ENCODE measurements at regions not wholly inside any gene's neighbourhood (a gene's known extent, or its start where the extent isn't known, plus 50 kb on each side); places are given as distances from the start of the nearest gene placed in this dataset.

- no peak for DNase-seq (ENCODE audit: low read depth in 2 of 2)
Observed at GRCh38 chr2:8277921-8278571, 403.8 kb upstream of the ID2 start.

GRCh38 chr2:8278709-8279354 is 403.0 kb upstream of the ID2 start:
- DNase-seq (ENCODE audit: low read depth in 2 of 2) = no peak

GRCh38 chr2:8279506-8279905 is 402.4 kb upstream of the ID2 start:
- no peak for DNase-seq (ENCODE audit: low read depth in 2 of 2)

GRCh38 chr2:8281234-8281633 is 400.6 kb upstream of the ID2 start:
- no peak for DNase-seq (ENCODE audit: low read depth in 2 of 2)

DNA sequence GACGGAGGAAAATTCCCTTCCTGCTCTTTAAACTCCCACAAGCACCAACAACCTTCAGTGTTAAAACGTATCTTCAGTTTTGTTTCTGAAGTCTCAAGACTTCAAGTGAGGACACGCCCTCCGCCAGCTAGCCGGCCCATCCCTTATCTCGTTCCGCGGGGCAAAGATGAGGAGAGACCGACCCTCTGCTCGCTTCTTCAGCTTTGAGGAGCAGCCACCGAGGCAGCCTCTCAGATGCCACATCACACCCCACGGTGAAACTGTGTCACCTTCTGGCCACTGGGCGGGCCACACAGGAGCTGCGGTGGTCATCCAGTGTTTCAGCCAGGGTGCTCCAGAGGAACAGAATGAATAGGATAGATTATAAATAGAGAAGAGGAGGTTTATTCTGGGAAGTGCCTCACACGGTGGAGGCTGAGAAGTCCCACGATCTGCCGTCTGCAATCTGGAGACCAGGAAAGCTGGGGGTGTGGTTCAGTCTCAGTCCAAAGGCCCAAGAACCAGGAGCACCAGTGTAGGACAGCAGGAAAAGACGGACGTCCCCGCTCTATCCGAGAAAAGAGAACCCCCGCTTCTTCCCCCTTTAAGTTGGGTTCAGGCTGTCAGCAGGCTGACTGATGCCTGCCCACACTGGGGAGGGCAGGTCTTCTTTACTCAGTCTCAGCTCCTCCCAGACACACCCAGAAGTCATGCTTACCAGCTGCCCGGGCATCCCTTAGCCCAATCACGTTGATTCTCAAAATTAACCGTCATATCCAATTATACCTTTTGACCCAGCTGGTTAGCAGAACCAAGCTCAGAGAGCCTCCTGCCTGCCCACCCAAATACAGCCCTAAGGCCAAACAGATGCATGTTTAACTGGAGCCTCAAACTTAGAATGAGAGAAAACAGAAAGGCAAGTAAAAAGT is 399.7 kb upstream of the ID2 start:
- DNase-seq (ENCODE audit: low read depth in 2 of 2) = no peak

DNA sequence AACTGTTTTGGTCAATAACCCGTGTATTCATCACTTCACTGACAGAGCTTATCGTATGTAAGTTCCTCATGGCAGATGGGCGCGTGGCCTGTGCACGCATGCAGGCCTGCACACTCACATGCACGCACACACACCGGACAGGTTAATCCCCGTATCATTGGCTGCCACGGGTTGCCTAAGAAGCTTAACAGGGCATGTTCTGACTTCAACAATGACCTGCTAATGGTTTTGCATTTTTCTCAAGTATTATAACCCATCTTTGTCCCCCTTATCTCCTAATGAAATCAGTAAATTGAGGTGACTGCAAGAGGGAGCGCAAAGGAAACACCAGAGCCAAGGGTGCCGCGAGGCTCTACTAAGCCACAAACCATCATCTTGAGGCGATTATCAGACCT is 399.0 kb upstream of the ID2 start:
- DNase-seq (ENCODE audit: low read depth in 2 of 2) = no peak

- DNase-seq (ENCODE audit: low read depth in 2 of 2) = no peak
Observed at GRCh38 chr2:8285081-8285480, 396.8 kb upstream of the ID2 start.

GRCh38 chr2:8285898-8286297 is 396.0 kb upstream of the ID2 start:
- no peak for DNase-seq (ENCODE audit: low read depth in 2 of 2)

DNA sequence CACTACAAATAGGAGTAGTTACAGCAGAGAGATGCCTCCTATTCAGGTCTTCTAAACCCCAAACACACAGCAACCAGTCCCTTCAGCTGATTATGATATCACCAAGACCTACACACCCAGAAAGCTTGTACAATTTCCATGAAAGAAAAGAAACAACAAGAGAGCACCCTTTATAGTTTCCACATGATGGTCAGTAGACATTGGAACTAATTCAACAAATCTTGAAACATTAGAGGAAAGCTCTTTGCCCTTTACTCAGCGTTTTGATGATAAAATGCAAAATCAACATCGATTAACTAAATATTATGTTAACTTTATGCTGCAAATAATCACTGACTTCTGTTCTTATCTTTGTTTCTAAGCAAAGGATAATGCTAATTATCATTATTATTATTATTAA is 393.6 kb upstream of the ID2 start:
- DNase-seq (ENCODE audit: low read depth in 2 of 2) = no peak

- no peak for DNase-seq (ENCODE audit: low read depth in 2 of 2)
Observed at GRCh38 chr2:8289111-8289510, 392.7 kb upstream of the ID2 start.

GRCh38 chr2:8290771-8291352 is 391.0 kb upstream of the ID2 start:
- DNase-seq (ENCODE audit: low read depth in 2 of 2) = no peak

DNA sequence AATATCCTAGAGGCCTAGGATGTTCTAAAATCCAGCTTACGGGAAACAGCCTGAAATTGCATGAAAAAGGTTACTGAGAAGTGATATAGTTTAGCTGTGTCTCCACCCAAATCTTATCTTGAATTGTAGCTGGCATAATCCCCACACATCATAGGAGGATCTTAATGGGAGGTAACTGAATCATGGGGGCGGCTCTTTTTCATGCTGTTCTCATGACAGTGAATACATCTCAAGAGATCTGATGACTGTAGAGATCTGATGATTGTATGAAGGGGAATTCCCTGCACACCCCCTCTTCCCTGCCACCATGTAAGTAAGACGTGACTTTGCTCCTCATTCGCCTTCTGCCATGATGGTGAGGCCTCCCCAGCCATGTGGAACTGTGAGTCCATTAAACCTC is 385.6 kb upstream of the ID2 start:
- DNase-seq (ENCODE audit: low read depth in 2 of 2) = peak in 1 of 2 donors; percentile 25

GRCh38 chr2:8297376-8298231 is 384.3 kb upstream of the ID2 start:
- DNase-seq (ENCODE audit: low read depth in 2 of 2) = no peak

DNA sequence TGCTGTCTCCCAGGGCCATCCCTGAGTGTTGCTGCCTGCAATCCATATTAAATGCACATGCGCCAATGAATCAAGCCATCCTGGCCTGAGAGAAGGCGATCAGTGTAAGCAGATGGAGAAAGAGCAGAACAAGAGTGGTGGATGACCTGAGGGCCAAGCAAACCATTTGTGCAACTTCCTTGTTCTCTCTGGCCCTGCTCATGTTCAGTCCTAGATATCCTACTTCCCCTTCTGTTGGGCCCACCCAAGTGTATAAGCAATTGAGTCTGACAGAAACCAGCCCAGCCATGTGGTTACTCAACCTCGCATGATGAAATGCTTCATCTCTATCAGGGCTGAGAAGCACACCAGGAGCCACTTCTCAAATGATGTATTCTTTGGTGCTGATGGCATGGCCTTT is 383.1 kb upstream of the ID2 start:
- DNase-seq (ENCODE audit: low read depth in 2 of 2) = no peak

DNA sequence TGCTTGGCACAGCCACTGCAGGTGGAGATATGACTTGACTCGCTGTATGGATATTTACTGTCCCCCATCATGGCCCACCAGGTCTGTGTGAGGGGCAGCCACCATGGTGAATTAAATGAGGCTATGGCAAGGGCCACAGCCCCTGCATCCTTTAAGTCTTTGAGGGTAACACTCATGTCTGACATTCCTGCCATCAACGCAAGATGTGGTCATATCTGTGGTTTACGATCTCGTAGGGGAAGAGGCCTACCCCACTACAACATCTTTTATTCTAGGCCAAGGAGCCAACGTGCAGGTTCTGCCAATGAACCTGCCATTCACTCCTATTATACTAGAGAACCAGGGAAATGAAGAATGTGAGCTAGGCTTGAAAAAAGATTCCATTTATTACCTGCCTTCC is 381.6 kb upstream of the ID2 start:
- DNase-seq (ENCODE audit: low read depth in 2 of 2) = no peak

DNA sequence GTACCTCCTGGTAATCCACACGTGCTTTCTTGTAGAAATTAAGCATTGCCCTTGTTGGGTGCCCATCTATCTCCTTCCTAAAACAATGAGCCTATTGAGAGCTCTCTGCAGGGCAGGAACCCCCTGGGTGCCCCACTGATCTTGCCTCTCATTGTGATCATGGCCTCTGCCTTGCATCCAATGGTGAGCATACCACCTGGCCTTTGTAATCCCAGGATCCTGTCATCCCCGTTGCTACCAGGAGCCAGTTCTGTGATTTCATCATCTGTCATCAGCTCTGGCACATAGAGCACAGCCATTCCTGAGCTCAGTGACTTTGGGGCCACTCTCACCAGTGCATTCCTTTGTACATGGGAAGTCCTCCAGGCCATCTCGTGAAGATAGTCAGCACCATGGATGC is 381.0 kb upstream of the ID2 start:
- DNase-seq (ENCODE audit: low read depth in 2 of 2) = no peak

DNA sequence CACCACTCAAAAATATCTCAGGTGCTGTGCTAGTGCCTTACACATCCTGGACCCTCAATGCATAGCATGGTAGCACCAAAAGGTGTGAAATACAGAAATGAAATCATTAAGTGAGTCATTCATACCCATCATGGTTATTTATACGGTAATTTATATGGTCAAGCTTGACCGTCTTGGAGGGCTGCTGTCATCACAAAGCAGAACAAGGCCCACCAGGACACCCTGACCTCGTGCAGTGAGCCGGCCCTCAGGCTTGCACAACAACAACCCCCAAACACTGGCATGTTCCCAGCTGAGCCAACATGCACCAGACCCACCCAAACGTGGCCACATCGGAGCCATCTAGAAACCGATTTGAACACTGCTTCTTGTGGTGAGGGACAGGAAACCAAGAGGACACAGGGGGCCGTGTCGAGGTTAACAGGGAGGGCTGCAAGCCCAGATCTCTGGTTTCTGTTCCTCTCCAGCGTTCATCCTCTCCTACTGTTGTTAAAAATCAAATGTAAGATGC is 378.5 kb upstream of the ID2 start:
- DNase-seq (ENCODE audit: low read depth in 2 of 2) = peak; percentile 29 to 64

- no peak for DNase-seq (ENCODE audit: low read depth in 2 of 2)
Observed at GRCh38 chr2:8304821-8305766, 376.8 kb upstream of the ID2 start.

- no peak for DNase-seq (ENCODE audit: low read depth in 2 of 2)
Observed at GRCh38 chr2:8306530-8307351, 375.1 kb upstream of the ID2 start.
